GM21528 (cell line): ENCODE measurements at regions not wholly inside any gene's neighbourhood (a gene's known extent, or its start where the extent isn't known, plus 50 kb on each side); places are given as distances from the start of the nearest gene placed in this dataset.

Source experiments
- ATAC-seq: cut with Tn5 transposase; IDR thresholded peaks from one replicate; pipeline ENCODE4 v1.9.1; 2021; ENCODE audit warnings: mild to moderate bottlenecking, moderate library complexity; ENCODE audit not compliant: unreplicated experiment, low FRiP score

GRCh38 chrX:45379236-45379635, 178.6 kb upstream of the DIPK2B start:
- no peak for ATAC-seq

- no peak for ATAC-seq
These were observed 171.5 kb upstream of the DIPK2B start for GRCh38 chrX:45372151-45372550.

DNA sequence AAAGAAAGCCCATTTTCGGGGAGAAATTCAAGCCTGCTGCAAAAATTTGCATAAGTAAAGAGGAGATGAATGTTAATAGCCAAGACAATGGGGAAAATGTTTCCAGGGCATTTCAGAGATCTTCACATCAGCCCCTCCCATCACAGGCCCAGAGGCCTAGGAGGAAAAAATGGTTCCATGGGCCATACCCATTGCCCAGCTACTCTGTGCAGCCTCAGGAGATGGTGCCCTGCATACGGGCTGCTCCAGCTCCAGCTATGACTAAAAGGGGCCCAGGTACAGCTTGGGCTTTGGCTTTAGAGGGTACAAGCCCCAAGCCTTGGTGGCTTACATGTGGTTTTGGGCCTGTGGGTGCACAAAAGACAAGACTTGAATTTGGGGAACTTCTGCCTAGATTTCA, 168.0 kb upstream of the DIPK2B start:
- ATAC-seq = no peak

- ATAC-seq = no peak
These were observed 162.9 kb upstream of the DIPK2B start for GRCh38 chrX:45363596-45363995.

DNA sequence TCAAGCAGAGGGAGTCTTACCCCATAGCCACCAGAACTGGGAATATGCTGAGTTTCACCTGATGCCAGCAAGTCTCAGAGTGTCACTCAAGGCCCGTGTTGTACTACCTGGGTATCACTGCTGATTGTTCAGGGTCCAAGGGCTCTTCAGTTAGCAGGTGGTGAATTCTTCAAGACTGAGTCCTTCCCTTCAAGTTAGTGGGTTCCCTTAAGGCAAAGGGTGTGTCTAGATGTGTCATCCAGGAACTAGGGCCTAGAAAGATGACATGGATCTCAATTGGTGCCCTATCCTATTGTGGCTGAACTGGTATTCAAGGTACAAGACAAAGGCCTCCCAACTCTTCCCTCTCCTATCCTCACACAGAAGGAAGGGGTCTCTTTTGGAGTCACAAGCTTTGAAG, 159.9 kb upstream of the DIPK2B start:
- no peak for ATAC-seq

- no peak for ATAC-seq
These were observed 157.7 kb upstream of the DIPK2B start for GRCh38 chrX:45358392-45358791.

- no peak for ATAC-seq
These were observed 152.8 kb upstream of the DIPK2B start for GRCh38 chrX:45353456-45353855.

DNA sequence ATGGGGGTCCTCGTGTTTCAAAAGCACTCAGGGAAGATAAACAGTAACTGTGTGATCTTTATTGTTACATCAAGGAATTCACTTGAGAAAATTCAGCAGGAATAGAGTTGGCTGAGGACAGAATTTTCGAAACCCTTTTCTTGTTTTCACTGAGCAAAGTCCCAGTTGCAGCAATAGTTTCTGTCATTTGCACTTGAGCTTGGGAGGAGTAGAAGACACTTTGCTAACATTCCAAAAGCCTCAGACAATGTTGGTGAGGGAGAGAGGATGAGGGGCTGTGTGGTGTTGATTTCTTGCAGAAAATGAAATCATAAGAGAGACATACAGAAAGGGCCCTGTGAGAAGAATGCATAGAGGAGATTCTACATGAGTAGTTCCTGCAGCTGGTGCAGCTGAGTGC, 151.9 kb upstream of the DIPK2B start:
- ATAC-seq = no peak

- no peak for ATAC-seq
These were observed 150.8 kb upstream of the DIPK2B start for GRCh38 chrX:45351478-45351877.

GRCh38 chrX:45348296-45348695, 147.6 kb upstream of the DIPK2B start:
- no peak for ATAC-seq

GRCh38 chrX:45347877-45348276, 147.2 kb upstream of the DIPK2B start:
- ATAC-seq = no peak

DNA sequence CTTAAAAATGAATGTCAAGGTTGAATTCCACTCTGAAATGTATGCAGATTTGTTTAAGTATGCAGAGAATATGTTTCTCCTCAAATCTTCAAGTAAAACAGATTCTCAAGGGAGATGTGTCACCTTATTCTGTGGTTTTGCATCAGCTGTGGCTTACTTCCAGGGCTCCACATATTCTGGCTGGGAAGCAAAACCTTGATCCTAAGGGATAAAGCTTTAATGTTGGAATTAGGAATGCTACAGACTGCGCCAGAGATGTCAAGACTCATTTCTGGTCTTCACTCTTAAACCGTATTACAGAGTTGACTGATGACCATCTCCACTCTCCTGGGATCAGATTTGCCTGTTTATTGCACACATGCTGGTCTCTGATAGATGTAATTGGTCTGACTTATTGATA, 143.9 kb upstream of the DIPK2B start:
- no peak for ATAC-seq

DNA sequence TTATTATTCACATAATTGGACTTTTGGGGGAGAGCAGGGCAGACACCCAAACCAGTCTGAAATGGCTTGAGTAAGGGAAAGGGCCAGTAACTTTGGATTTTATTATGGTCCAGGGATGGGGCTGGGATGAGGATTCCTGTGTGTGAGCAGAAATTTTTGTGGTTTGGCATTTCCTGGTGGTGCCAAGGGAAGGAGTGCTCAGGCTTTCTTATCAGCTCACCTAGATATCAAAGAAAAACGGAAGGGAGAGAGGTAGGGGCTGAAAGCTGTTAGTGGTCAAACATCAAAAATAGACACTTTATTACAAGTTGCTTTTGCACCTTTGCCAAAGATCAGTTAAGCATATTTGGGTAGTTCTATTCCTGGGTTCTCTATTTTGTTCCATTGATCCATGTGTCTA, 128.5 kb upstream of the DIPK2B start:
- ATAC-seq = no peak

- no peak for ATAC-seq
These were observed 124.3 kb upstream of the DIPK2B start for GRCh38 chrX:45324941-45325340.

DNA sequence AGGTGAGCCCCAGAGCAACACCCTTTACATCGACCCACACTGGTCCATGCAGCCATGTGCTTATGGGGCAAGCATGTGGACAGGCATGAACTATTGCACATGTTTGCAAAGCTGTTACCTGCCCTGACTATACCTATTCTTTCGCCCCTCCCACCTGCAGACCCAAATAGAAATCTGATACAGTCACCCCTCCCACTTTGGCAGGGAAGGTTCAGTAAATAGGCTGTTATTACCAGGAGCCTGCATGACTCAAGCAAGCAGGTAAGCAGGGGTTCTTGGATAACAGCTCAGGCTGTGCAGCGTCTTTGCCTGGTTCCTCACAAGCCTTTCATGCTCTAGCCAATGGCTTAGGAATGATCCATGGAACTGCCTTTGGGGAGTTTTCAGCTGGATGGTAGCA, 122.7 kb upstream of the DIPK2B start:
- ATAC-seq = no peak

DNA sequence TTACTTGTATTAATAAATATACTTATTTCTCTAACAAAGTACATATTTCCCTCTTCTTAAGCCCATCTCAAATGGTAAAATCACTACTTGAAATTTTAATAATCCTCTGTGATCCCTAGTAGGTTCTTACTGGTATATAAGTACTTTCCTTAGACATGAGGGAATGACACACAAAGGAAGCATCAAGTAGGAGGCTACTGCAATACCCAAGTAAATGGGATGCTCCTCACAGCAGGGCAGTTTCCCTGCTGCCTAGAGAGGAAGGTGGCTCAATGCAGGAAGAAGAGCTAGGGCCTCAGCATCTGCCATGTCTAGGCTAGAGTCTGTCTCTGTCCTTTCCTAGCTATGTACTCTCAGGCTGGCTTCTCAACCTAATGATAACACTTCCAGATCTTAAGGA, 122.1 kb upstream of the DIPK2B start:
- no peak for ATAC-seq

DNA sequence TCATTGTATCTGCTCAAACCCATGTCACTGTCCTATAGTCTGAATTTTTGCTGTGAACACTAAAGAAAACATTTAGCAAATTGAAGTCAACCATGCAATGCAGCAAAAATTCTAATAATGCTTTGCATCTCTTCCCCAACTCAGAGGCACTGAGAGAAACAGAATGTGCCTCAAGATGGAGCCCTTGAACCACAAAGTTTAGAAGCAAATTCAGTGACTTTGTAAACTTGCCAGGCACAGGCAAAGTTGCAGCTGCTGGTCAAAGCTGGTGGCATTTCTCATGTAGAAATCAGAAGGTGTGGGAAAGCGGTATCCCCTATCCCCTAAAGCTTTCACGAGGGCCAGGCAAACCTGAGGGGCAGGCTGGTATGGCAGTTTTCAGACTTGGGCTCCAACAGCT, 121.7 kb upstream of the DIPK2B start:
- no peak for ATAC-seq

DNA sequence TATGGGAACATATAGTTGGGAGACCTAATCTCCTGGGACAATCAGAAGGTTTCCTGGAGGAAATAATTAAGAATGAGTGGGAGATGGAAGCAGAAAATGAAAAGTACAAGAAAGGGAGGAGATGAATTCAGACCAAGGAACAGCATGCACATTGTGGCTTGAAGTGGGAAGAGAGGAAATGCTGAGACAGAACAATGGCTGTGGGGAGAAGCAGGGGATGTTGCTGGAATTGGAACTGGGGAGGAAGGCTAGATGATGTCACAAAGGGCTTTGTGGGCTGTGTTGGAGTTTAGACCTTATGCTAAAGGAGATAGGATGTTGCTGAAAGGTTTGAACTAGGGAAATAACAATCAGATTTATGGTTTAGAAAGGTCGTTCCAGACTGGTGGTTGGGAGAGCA, 119.5 kb upstream of the DIPK2B start:
- ATAC-seq = no peak

DNA sequence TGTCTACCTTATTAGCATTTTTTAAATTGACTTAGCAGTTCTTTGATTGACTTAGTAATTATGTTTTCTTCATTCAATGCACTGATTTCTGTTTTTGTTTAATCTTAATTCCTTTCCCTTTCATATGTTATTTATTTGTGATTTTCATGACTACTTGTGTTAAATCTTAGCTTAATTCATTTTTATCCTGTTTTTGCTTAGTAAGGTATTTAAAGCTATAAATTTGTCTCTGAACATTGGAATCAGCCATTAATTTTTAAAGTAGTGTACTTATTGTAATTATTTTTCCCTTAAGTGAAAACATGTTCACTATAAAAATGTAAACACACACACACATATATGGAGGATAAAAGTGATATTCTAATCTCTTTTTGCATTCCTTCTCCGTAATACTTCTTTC, 109.1 kb upstream of the DIPK2B start:
- ATAC-seq = no peak

GRCh38 chrX:45309096-45309495, 108.4 kb upstream of the DIPK2B start:
- ATAC-seq = no peak

DNA sequence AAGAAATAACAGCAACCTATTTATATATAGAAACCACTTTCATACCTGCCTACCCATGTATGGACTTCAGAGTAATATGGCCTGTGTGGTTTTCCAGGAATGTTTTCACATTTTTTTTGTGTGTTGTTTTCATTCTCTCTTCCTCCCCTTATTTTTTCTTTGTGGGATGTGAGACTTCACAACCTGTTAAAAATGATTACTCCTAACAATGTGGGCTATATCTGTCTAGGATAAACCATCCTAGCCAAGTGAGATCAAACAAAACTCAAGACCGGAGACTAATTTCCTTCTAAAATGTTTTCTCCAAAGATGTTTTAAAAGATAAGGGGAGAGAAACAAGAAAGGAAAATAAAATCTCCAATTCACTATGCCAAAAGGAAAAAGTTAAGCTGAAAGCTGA, 106.1 kb upstream of the DIPK2B start:
- ATAC-seq = no peak

GRCh38 chrX:45300638-45301037, 100.0 kb upstream of the DIPK2B start:
- ATAC-seq = no peak

DNA sequence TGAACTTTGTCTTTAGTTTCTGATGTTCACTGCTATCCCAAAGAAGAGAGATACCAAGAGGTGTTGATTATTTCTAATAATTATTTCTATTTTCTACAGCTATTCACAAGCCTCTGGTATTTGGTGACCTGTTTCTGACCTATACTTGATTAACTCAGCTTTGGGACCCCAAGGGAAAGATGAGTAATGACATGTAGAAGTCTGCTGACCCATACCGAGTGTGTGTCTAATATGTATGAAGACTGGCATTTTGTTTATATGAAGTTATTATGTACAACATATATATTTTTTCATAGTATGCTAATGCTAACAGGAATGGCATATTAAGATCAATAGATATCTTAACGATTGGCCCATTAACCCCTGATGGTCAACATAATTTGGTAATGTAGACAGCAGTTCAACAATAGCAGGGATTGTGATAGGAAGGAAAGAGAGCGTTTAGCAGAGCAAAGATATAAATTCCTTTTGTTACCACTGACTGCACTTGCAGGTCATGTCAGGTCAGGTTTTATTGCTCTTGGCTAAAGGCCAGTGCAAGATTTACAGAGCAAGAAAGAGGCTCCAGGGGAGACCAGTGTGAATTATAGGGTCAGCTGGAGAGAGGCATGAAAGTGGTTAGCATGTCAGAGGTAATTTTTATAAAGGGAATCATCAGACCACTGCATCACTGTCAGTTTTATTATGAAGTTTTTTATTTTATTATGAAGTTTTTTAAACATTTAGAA, 94.7 kb upstream of the DIPK2B start:
- ATAC-seq = no peak
